ENCODE measurements at regions not wholly inside any gene's neighbourhood (a gene's known extent, or its start where the extent isn't known, plus 50 kb on each side); places are given as distances from the start of the nearest gene placed in this dataset.

DNA sequence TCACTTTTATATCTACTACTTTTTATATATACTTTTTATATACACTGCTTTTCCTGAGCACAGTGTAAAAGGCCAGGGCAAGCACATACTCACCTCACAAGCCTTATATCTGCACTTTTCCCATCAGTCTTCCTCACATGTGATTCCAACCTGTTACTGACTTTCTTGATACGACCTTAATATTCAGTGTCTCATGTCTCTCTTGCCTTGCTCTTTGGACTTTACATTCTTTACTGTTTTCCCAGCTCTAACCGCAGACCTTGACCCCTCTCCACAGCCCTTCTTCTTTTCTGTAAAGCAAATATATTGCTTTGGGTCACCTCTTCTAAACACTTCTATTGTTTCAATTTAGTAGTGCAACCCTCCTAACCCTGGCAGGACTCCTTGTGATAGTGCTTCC, 353.1 kb upstream of the ANO5 start:
- no peak for DNase-seq

DNA sequence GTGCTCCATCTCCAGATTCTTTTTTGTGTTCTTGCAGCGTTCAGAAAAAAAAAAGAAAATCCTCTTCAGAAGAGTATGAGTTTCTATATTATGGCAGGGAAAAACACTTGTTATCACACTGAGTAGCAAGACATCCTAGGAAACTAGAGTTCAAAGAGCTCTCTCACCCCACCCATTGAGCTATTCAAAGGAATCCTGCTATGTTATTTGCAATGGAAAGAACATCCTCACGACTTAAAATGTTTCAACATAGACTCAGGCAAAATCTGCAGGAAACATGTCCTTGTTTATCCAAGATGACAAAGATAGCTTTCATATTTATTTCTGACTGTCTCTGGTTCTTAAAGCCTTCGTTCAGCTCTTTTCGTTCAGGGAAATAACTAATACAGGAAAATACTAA, 331.6 kb upstream of the ANO5 start:
- no peak for DNase-seq

DNA sequence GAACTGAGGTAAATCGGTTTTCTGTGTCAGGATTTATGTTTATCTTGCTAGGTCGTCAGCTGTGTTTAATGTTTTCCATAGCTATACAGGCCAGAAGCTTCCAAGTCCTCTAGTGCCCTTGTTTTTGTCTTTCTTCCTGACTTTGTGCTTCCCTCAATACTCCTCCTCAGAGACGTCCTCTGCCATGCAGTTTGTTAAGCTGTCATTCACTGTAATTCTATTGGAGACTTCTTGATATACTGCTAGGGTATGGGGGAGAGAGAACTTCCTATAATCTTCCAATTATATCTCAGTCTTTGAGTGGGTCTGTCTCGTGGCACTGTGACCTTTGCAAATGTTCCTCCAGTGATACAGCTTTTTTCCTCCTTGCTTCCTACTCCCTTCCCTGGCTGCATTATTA, 327.3 kb upstream of the ANO5 start:
- DNase-seq, result no peak

DNA sequence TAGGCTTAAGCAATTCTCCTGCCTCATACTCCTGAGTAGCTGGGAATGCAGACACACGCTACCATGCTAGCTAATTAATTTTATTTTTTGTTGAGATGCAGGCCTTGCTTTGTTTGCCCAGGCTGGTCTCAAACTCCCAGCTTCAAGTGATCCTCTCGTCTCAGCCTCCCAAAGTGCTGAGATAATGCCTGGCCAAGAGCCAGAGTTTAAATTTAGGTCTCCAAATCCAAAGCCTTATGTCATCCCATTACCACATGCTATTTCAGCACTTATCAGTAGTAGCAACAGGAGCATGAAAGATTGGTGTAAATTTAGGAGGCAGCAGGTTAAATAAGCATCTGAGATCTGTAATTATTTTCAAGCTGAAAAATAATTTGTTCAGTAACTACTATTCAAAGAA, 326.1 kb upstream of the ANO5 start:
- no peak for DNase-seq

DNA sequence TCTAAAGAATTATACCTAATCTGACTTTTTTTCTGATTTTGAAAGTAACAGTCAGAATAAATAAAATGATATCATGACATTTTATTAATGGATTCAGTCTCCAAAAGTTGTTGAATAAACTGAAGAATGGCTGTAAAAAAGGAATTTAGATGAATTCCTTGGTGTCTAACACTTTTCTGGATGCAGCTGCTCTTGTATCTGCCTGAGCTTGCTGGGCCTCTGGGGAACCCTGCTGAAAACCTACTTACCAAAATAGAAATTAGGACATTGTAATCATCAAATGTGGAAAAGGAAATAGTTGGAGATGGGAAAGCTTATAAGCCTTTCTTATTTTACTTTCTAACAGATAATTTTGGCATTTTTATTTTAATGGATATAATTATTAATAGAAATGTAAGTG, 315.7 kb upstream of the ANO5 start:
- DNase-seq, result no peak

DNA sequence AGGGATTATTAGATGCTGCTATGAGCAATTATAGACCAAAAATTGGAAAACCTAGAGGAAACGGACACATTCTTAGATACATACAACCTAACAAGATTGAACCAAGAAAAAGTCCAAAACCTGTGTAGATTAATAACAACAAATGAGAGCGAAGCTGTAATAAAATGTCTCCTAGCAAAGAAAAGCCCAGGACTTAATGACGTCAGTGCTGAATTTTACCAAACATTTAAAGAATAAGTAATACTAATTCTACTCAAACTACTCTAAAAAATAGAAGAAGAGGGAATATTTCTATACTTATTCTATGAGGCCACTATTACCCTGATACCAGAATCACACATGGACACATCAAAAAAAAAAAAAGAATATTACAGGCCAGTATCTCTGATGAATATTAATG, 309.5 kb upstream of the ANO5 start:
- no peak for DNase-seq

DNA sequence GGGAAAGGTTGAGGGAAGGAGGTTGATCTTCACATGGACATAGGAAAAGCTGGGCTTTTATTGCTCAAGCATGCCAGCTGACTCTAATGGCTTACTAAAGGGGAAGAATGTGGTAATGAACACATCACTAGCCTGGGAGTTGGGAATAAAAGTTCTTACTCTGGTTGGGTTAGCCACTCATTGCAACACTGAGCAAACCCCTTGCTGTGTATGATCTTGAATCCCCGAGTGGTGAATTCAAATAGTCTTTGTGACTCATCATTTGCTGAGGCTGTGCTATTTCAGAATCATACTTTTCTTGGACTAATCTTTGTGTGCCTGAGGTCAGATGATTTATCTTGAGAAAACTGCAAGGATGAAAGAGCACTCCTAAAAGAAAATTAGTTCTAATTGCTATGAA, 304.1 kb upstream of the ANO5 start:
- DNase-seq, result no peak

DNA sequence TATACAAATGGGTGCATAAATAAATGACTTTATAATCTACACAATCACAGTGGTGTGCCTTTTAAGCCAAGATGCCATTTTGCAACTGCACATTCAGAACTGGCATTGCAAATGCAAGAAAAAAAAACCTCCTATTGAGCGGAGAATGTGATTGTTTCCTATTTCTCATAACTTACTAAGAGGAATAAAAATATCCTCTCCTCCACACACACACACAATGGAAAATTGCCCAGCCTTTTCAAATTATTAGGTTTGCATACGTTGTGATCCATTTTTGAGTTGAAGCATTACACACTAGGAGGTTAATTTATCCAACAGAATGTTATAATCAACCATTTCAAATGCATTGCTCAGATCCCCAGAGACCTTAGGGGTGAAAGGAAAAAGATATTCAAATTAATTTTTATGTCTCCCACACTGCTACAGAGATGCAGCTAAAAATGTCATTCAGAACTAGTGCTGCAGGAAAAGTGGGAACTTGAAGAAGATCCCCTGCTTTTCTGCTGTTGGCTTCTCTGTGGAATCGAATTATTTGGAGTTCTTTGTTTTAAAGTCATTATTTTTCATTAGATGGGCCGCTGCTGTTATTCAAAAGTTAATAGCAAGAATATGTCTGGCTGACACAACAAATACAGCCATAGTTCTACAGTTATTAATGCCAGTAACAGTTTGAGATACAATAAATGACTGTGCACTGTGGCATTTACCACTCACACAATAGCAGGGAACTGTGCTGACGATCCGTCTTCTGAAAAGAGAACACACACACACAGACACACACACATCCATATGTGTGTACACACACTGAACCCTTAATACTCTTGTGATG, 299.9 kb upstream of the ANO5 start:
- DNase-seq, result no peak

DNA sequence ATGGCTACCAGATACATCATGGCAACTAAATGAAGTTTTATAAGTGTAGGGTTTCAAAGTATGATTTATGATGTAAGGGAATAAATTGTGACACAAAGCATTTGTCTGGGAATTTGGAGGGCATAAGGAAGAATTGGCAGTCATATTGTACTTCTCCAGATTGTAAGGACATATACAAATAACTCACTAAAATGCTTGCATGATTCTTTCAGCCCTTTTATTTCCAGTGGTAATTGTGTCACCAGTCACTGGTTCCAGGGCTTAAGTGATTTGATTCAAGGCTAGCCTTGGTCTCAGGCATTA, 299.4 kb upstream of the ANO5 start:
- no peak for DNase-seq

DNA sequence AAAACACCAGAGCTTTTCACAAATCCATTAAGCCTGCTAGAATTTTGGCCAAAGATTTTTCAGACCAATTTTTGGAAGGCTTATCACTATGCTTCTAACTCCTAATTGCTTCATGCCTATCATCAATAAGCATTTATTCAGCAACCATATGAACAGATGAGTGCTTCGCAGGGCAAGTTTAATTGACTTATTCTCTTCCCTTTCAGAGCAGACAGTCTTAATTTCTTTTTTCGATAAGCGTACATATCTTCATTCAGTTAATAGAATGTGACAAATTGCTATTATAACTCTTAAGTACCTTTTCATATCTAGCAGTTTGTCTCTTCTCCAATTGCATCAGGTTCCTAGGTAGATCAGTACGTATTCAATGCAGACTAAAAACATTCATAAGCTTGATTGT, 298.4 kb upstream of the ANO5 start:
- DNase-seq, result no peak

DNA sequence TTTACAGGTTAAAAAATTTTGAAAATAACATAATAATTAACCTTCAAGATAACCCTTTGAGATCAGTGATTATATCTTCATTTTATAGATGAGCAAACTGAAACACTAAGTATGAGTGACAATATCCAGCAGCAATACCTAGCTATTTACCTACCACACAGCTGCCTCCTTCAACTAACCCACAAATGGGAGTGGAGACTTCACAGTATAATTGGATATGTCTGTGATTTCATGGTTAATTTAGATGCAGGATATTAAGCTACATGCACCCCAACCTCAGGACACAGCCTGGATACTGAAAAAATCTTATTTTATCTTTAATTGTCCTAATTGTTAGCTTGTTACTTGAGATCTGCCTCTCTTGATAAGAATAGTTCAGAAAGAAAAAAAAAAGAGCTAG, 297.2 kb upstream of the ANO5 start:
- no peak for DNase-seq

DNA sequence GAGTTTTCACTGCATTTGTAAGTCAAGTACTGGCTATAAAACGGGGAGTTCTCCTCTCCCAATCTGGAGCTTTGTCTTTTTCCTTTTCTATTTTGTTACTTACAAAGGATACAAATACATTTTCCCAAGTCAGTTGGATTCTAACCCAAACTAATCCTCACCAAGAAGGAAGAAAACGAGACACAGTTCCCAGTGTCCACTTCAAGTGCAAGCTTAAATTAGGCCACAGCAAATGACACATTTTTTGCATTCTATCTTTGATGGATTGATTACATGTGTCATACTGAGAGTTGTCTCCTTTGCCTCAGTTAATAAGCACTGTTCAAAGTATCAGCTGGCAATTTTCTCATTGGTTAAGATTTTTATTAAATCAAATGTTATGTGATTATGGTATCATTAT, 296.7 kb upstream of the ANO5 start:
- no peak for DNase-seq

DNA sequence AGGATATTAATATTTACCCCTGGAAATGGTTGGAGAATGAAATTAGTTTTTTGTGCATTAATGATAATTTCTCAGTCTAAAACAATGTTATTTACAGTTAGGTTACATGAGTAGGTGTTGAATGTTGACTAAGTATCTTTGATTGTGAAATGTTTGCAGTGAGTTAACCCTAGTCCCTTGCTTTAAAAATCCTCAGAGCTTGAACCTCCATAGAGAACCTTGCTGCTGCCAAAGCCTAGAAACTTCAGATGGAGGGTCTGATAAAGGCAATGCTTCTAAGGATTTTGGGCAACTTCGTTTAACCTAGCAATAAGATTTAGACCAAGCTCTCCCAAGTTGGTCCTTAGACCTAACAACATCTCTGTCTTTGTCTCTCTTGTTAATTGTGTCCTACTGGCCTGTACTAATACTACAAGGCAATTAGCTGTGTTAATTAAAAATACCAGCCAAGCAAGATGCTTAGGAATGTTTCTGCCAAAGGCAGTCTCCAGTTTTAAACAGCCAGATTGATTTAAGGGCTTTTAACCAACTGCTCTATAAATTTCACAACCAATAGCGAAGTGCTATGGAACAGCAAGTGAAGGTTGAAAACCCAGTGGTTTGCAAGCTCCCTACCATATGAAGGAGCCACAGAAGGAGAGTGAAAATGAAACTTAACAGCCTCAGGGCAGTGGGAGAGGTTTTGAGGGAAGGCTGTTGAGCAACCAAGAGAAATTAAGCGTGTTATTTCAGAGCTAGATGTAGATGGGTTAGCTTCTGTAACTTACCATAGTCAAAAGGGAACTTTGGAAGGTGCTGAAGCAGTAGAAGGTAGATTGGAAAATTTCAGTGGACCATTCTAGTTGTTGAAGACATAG, 295.9 kb upstream of the ANO5 start:
- DNase-seq, result no peak

DNA sequence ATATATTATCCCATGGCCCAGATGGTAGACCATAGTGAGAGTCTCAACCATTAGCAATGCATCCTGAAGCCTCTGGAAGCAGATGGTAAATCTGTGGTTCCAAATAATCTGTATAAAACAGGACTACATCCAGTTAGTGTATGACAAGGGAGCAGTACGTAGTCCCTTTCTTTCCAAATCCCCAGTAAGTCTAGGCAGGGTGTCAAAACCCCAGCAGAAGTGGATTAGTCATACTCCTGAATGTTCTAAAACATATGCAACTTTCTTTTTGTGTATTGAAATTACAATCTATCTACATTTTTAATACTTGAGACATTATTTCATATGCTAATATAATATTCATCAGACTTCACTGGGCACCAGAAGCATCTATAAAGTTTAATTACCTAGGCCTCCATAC, 295.1 kb upstream of the ANO5 start:
- DNase-seq, result no peak

DNA sequence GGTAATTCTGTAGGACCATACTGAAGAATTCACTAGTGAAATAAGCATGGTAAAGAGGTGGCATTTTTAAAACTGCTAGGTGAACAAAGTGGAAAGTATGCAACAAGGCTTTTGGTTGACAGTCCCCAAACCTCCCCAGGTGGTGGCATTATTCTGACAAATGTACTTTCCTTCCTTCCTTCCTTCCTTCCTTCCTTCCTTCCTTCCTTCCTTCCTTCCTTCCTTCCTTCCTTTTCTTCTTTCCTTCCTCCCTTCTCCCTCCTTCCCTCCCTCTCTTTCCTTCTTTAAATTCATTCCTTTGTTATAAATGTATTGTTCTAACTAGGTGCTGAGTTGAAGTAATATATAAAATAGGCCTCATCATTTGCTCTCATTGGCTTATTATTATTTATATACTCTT, 284.7 kb upstream of the ANO5 start:
- DNase-seq, result no peak

DNA sequence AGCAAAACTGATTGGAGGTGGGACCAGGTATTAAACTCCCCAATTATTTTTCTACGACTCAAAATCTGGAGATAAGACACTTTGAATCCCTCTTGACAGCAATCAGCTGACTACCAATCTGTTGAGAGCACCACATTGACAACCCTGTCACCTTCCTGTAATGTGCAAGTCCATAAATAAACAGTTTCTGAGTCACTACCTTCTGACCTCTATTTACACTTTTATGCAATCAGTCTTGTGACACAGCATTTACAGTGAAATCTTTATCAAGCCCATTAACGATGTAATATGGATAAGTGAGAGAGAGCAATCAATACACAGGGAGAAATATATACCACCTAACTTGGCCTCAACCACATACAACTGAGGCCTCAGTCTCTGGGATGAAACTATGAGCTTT, 283.7 kb upstream of the ANO5 start:
- DNase-seq, result no peak

DNA sequence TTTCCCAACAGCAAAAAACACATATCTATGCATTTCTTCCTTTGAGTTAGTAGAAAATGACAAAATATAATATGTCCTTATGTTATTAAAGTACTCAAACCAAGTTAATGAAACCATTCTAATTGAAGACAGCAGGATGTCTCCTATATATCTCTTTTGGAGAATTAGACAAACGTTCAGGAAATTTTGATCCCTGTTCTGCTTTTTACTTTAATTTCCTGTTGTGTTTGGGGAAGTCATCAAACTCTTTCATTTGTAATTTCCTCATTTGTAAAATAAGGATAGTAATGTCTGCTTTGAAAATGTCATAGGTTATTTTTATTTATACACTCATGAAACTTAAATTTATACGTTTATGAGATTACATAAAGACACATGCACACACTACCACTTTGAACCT, 281.8 kb upstream of the ANO5 start:
- no peak for DNase-seq

DNA sequence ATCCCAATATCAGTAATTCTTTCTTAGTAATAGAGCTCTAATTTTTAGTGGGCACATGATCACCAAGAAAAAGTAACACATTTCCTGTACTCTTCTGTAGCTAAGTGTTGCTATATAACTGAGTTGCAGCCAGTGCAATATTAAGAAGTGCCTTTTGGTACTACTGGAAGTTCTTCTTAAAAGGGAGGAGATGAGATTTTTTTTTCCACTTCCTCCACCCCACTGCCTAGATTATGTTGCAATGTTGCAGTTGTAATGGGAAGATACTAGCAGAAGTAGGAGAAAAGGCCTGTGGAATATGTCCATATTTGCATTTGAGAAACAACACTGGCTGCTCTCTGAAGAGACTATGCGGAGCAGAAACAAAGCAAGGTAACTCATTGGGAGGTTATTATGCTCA, 280.6 kb upstream of the ANO5 start:
- DNase-seq, result no peak

DNA sequence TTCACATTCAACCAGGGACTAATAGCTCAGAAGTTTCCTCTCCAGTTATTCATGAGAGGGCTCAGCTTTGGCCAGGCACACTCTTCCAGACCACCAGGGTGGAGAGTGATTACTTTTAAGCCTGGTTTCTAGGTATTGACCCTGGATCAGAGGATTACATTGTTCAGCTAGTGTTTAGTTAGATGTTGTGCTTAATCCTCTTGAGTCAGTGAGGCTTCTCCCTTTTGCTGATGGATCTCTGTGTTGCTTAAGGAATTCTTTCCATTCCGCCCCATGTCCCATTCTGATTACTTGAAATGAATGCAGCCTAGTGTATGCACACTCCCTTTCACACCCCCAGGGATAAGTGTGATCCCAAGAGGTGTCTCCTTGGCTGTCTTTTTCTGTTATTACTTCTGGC, 271.7 kb upstream of the ANO5 start:
- DNase-seq, result no peak

DNA sequence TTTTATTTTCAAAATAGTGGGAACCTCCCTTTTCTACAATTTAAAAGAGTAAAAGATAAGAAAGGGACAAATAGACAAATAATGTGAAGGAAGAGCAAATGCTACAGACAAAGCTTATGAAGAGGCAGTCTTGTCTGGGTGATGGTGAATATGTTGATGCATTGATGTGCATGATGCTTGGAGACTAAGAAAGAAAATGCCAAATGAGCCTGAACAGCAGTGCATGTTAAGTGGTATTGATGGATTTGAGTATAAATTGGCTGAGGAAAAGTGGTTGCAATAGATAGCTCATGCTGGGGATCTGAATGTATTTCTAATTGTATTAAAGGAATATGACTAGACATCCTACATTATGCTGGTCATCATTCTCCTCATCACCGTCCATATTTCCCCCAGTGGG, 268.6 kb upstream of the ANO5 start:
- DNase-seq, result no peak

DNA sequence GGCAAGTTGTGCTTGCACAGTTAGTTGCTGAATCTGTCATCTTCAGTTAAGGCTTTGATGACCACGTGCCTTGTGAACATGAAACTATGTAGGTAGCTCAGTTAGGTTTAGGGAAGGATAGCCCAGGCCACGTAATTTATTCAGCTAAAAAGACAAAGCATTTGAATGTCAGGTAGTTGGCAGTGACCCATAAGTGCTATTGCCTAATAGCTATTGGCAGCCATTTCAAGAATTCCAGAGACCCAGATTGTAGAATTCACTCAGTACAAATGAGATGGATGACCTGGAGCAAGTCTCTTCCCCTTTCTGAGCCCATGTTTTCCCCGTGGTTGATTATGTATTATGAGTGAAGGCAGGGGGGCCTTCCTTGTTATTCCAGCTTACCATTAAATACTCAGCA, 265.3 kb upstream of the ANO5 start:
- DNase-seq, result no peak

DNA sequence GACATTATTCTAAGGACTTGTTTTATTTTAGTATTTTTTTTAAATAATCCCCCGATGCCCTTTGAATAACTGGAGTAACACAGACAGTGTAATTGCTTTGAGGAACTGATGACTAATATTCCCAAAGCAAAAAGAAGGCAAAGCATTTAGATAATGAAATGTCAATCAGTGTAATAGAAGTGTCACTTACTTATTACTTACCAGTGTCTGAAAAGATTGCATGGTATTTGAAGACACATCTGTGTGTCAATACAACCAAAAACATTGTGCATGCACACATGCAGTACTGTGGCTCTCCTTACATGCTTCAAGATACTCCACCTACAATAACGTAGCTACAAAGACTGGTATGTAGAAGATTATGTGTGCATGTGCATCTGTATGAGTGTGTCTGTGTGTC, 264.0 kb upstream of the ANO5 start:
- DNase-seq, result no peak

DNA sequence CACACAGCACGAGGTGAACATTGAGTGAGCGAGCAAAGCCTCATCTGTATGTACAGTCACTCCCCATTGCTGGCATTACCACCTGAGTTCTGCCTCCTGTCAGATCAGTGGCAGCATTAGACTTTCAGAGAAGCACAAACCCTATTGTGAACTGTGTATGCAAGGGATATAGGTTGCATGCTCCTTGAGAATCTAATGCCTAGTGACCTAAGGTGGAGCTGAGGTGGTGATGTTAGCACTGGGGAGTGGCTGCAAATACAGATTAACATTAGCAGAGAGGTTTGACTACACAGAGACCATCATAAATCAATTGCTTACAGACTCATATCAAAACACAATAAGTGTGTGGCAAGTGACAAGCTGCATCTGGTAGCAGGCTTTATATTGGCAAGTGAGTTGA, 262.5 kb upstream of the ANO5 start:
- no peak for DNase-seq

DNA sequence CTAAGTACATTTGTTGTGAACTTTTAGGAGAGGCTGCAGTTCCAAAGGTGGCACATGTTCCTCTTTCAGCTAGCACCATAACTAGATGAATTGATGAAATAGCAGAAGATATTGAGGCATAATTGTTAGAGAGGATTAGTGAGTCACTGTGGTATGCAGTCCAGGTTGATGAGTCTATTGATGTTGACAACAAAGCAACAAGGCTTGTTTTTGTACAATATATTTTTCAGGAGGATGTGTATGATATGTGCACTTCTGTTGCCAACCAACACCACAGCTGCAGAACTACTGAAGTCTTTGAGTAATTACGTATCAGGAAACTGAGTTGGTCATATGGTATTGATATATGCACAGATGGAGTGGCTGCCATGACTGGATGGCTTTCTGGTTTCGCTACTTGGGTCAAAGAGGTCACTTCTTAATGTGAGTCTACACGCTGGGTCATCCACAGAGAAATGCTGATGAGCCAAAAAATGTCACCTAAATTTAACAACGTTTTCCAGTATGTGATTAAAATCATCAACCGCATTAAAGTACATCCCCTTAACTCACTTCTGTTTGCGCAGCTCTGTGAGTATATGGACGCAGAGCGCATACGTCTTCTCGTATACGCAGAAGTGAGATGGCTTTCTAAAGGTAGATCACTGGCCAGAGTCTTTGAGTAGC, 261.3 kb upstream of the ANO5 start:
- DNase-seq, result no peak

Data from DMS 273 treated with DMSO at 0.1 percent for 48 hours (cell line).